ENCODE measurements at regions not wholly inside any gene's neighbourhood (a gene's known extent, or its start where the extent isn't known, plus 50 kb on each side); places are given as distances from the start of the nearest gene placed in this dataset.

GRCh38 chr13:63449550-63449949 is 2033.9 kb upstream of the PCDH20 start:
- TF ChIP-seq CTCF (conservative IDR thresholded peaks at IDR 0.05; ENCODE audit: low read depth in 2 of 2) (no peak), REST (IDR thresholded peaks at IDR 0.05; ENCODE audit: unreplicated experiment) (no peak), CREB1 (CRISPR knock-in tag; IDR thresholded peaks at IDR 0.05; ENCODE audit: low read depth) (no peak), ZNF462 (CRISPR knock-in tag; IDR thresholded peaks at IDR 0.05) (no peak), POLR2AphosphoS5 (IDR thresholded peaks at IDR 0.05; ENCODE audit: low read depth) (no peak), EZH2phosphoT487 (IDR thresholded peaks at IDR 0.05; ENCODE audit: unreplicated experiment) (no peak), ZNF114 (CRISPR knock-in tag; IDR thresholded peaks at IDR 0.05) (no peak), EZH2 (IDR thresholded peaks at IDR 0.05; ENCODE audit: low read depth, unreplicated experiment) (no peak), ETS1 (IDR thresholded peaks at IDR 0.05) (no peak), ZNF331 (CRISPR knock-in tag; IDR thresholded peaks at IDR 0.05; ENCODE audit: low read depth) (no peak), JUNB (IDR thresholded peaks at IDR 0.05; ENCODE audit: unreplicated experiment) (no peak), STAT1 (IDR thresholded peaks at IDR 0.05; ENCODE audit: unreplicated experiment) (no peak)

All from GM23338 (cell line).